HepG2 (cell line): ENCODE measurements at regions not wholly inside any gene's neighbourhood (a gene's known extent, or its start where the extent isn't known, plus 50 kb on each side); places are given as distances from the start of the nearest gene placed in this dataset.

Source experiments
- CC2D1A ChIP-seq: sonication (generic); formaldehyde crosslinking; IDR thresholded peaks from 2 replicates; pipeline ENCODE4 v1.8.1; 2023; ENCODE audit warnings: mild to moderate bottlenecking, missing genetic modification reagents
- CREB3 ChIP-seq: sonication (generic); formaldehyde crosslinking; IDR thresholded peaks from 2 replicates; pipeline ENCODE4 v1.5.0; 2020; ENCODE audit warnings: missing genetic modification reagents
- FOXA3 ChIP-seq: IDR thresholded peaks from 2 replicates; pipeline ENCODE4 v1.6.1; 2016; ENCODE audit warnings: missing genetic modification reagents, missing compliant biosample characterization
- GMEB2 ChIP-seq: IDR thresholded peaks from 2 replicates; pipeline ENCODE4 v1.6.1; 2016; ENCODE audit warnings: missing biosample characterization, missing genetic modification reagents, low read depth
- HNF1B ChIP-seq: sonication (generic); formaldehyde crosslinking; IDR thresholded peaks from 2 replicates; pipeline ENCODE4 v1.5.1; 2020; ENCODE audit warnings: mild to moderate bottlenecking, moderate library complexity, missing genetic modification reagents
- MAZ ChIP-seq, 2 experiments: sonication (generic) in 1 of 2; formaldehyde crosslinking in 1 of 2; IDR thresholded peaks; 2 replicates each; pipeline versions ENCODE4 v1.5.0 to v1.6.1; 2012 to 2020; ENCODE audit warnings: low read depth in 2 of 2, mild to moderate bottlenecking in 2 of 2, borderline replicate concordance in 1 of 2, improper control_type of control experiment in 1 of 2, low read length in 1 of 2, missing genetic modification reagents in 1 of 2, moderate library complexity in 1 of 2
- PHB2 ChIP-seq: fragments of 450-650 bp; IDR thresholded peaks from 2 replicates; pipeline ENCODE4 v1.6.1; 2018; ENCODE audit not compliant: partially characterized antibody
- PHF5A ChIP-seq: IDR thresholded peaks from one replicate; pipeline ENCODE4 v1.6.1; 2018; ENCODE audit warnings: low read depth, missing genetic modification reagents; ENCODE audit not compliant: unreplicated experiment
- RBM39 ChIP-seq: fragments of 200-400 bp; formaldehyde crosslinking; IDR thresholded peaks from one replicate; pipeline ENCODE4 v1.6.1; 2018; ENCODE audit warnings: antibody characterized with exemption, mild to moderate bottlenecking, low read depth, low read length; ENCODE audit not compliant: poor library complexity, severe bottlenecking
- RELA ChIP-seq: sonication (generic); formaldehyde crosslinking; IDR thresholded peaks from 2 replicates; pipeline ENCODE4 v1.4.0; 2020; ENCODE audit warnings: missing genetic modification reagents
- RFXANK ChIP-seq: IDR thresholded peaks from 2 replicates; pipeline ENCODE4 v1.6.1; 2016
- SIX4 ChIP-seq: sonication (generic); formaldehyde crosslinking; IDR thresholded peaks from 2 replicates; pipeline ENCODE4 v1.4.0; 2020; ENCODE audit warnings: missing genetic modification reagents
- SMARCE1 ChIP-seq: fragments of 450-650 bp; IDR thresholded peaks from 2 replicates; pipeline ENCODE4 v1.6.1; 2017; ENCODE audit warnings: borderline replicate concordance
- TRIM22 ChIP-seq: fragments of 450-650 bp; IDR thresholded peaks from 2 replicates; pipeline ENCODE4 v1.6.1; 2017
- ZMAT5 ChIP-seq: sonication (generic); formaldehyde crosslinking; IDR thresholded peaks from 2 replicates; pipeline ENCODE4 v1.5.0; 2020; ENCODE audit warnings: mild to moderate bottlenecking, low read depth, missing genetic modification reagents, borderline replicate concordance
- ZNF143 ChIP-seq: sonication (generic); formaldehyde crosslinking; IDR thresholded peaks from 2 replicates; pipeline ENCODE4 v1.4.0; 2020; ENCODE audit warnings: missing genetic modification reagents
- ZNF598 ChIP-seq: sonication (generic); formaldehyde crosslinking; IDR thresholded peaks from 2 replicates; pipeline ENCODE4 v1.5.1; 2020; ENCODE audit warnings: mild to moderate bottlenecking, missing genetic modification reagents, borderline replicate concordance
- ZNF720 ChIP-seq: sonication (generic); formaldehyde crosslinking; IDR thresholded peaks from 2 replicates; pipeline ENCODE4 v1.4.0; 2020; ENCODE audit warnings: missing genetic modification reagents
- ZNF788 ChIP-seq: sonication (generic); formaldehyde crosslinking; IDR thresholded peaks from 2 replicates; pipeline ENCODE4 v1.5.0; 2020; ENCODE audit warnings: mild to moderate bottlenecking, missing genetic modification reagents, borderline replicate concordance

- peak; percentile 34; the same call in 1 of the 2 replicates for TF ChIP-seq MAZ (IDR thresholded peaks at IDR 0.05; ENCODE audit: borderline replicate concordance, low read depth, low read length)
- peak; percentile 36; the same call in 1 of the 2 replicates for TF ChIP-seq MAZ (CRISPR knock-in tag; IDR thresholded peaks at IDR 0.05; ENCODE audit: low read depth)
- 0 out of 2 replicates have a peak, but pooled peaks have one; percentile 66 for TF ChIP-seq CREB3 (CRISPR knock-in tag)
- no peak for TF ChIP-seq CC2D1A (CRISPR knock-in tag)
- TF ChIP-seq TRIM22, result no peak
- no peak for TF ChIP-seq SMARCE1
- TF ChIP-seq FOXA3 (CRISPR knock-in tag), result no peak
- peak; percentile 40 for TF ChIP-seq RBM39
- no peak for TF ChIP-seq RELA (CRISPR knock-in tag)
- no peak for TF ChIP-seq ZNF143 (CRISPR knock-in tag)
- TF ChIP-seq ZNF720 (CRISPR knock-in tag), result 0 out of 2 replicates have a peak, but pooled peaks have one; percentile 55
- 0 out of 2 replicates have a peak, but pooled peaks have one; percentile 49 for TF ChIP-seq RFXANK (CRISPR knock-in tag)
- TF ChIP-seq ZNF598 (CRISPR knock-in tag), result peak; percentile 72; the same call in 1 of the 2 replicates
- TF ChIP-seq PHF5A, result no peak
- no peak for TF ChIP-seq ZNF788
- TF ChIP-seq ZMAT5, result no peak
- TF ChIP-seq GMEB2 (CRISPR knock-in tag), result peak; percentile 86
- no peak for TF ChIP-seq SIX4
- TF ChIP-seq PHB2, result no peak
- TF ChIP-seq HNF1B, result no peak
These were observed 49.7 kb upstream of the ATF3 start (continued) for GRCh38 chr1:212558693-212559480.
